ENCODE measurements at regions not wholly inside any gene's neighbourhood (a gene's known extent, or its start where the extent isn't known, plus 50 kb on each side); places are given as distances from the start of the nearest gene placed in this dataset.

- H3K4me1 ChIP-seq = no peaks in the 10 kb centered on the region; the same call in 1 of the 2 replicates
- H3K27ac ChIP-seq = no peak overlapping the region
- DNase-seq = no peak
- no peak overlapping the region for H3K4me3 ChIP-seq
- no peaks in the 10 kb centered on the region for H3K9me3 ChIP-seq (replicated peaks)
- H3K27me3 ChIP-seq = no peaks in the 10 kb centered on the region
- H3K36me3 ChIP-seq = no peaks in the 10 kb centered on the region
Measured at GRCh38 chr12:16730772-16731171, 124.8 kb upstream of the LMO3 start.

DNA sequence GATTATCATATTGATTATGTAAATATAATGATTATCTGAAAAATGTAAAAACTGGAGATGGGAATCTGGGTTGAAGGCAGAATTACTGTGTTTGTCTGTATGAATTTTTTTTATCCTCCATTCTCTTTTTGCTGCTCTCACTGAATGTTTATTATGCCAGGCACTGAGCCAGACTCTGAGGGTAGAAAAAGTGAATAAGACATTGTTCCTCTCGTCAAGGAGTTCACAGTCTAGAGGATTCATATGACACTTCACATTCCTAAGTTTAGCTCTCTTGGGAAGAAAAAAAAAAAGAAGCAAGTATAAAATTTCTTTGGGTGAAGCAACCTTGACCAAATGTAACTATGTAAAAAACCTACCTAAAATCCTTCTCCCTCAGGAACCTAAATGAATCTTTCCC is 120.9 kb upstream of the LMO3 start:
- no peak overlapping the region for H3K27ac ChIP-seq
- no peaks in the 10 kb centered on the region for H3K9me3 ChIP-seq (replicated peaks)
- DNase-seq = peak; percentile 41 to 76
- H3K4me1 ChIP-seq = no peaks in the 10 kb centered on the region; the same call in 1 of the 2 replicates
- no peaks in the 10 kb centered on the region for H3K27me3 ChIP-seq
- no peak overlapping the region for H3K4me3 ChIP-seq
- no peaks in the 10 kb centered on the region for H3K36me3 ChIP-seq

DNA sequence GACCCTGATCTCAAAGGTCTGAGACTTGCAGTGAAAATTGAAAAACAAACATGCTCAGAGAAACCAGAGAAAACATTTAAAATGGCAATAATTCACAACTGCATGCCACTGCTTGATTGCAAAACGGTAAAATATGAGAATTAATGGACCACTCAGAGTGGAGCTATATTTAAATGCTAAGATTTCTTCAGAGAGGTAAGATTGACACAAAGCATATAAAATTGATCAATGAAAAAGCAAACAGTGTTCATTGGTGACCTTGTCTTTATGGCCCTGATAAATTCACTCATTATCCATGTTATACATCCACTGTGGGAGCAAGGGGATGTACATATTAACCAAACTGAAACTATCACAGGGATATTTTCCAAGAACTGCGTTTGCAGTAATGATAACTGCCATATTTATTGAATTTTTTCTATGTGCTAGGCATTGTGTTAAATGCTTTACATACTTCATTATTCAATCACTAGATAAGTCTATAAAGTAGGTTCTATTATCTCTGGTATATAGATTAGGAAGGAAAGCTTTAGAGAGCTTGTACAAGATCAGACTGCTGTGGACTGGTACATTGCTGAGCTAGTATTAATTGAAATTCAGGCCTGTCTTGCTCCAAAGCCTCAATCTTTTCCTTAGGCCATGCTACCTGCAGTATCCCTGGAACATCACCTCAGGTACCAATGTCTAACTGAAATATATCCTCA is 113.9 kb upstream of the LMO3 start:
- Histone ChIP-seq H3K4me3 (no peak overlapping the region), H3K36me3 (no peaks in the 10 kb centered on the region), H3K27ac (no peak overlapping the region), H3K27me3 (no peaks in the 10 kb centered on the region), H3K9me3 (replicated peaks) (no peaks in the 10 kb centered on the region), H3K4me1 (no peaks in the 10 kb centered on the region)
- no peak for DNase-seq

DNA sequence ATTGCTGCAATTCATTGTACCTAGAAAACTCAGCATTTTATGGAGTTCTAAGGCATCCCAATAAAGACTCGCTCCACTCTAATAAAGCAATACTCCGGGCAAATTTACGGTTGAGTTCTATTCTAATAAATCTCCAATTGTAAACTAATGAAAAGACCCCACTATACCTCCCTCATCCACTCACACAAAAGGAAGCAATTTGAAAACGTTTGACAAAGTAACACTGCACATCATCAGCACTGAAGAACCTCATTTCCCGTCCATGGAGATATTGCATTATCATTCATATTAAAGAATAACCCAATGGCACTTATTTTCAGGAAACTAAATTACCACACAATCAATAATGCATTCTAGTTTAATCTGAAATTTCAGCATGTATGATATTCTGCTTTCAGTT is 111.0 kb upstream of the LMO3 start:
- DNase-seq = no peak
- Histone ChIP-seq H3K27me3 (no peaks in the 10 kb centered on the region), H3K27ac (no peak overlapping the region), H3K9me3 (replicated peaks) (no peaks in the 10 kb centered on the region), H3K36me3 (no peaks in the 10 kb centered on the region), H3K4me1 (no peaks in the 10 kb centered on the region), H3K4me3 (no peak overlapping the region)

- no peak for DNase-seq
- no peak overlapping the region for H3K4me3 ChIP-seq
- no peaks in the 10 kb centered on the region for H3K27me3 ChIP-seq
- no peaks in the 10 kb centered on the region for H3K4me1 ChIP-seq
- H3K27ac ChIP-seq = no peak overlapping the region
- H3K9me3 ChIP-seq (replicated peaks) = no peaks in the 10 kb centered on the region
- no peaks in the 10 kb centered on the region for H3K36me3 ChIP-seq
Measured at GRCh38 chr12:16692099-16692498, 86.1 kb upstream of the LMO3 start.

DNA sequence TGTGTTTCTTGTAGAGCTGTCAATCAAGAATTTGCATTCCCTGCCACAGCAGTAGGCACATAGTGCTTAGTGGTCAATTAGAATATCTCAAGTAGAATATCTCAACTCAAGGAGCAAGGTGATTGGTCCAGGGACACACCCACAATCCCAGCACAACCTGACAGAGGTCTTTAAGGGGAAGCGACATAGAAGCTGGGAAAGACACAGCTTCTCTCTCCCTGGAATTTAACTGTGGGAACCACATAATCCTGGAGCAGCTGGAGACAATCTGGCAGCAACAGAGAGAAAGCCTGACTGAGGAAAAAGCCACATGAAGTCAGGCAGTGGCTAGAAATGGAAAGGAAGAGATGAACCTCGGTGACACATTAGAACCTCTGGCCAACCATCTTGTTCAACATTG is 85.7 kb upstream of the LMO3 start:
- DNase-seq = peak; percentile 5 to 40
- H3K27me3 ChIP-seq = no peaks in the 10 kb centered on the region
- H3K36me3 ChIP-seq = no peaks in the 10 kb centered on the region
- no peaks in the 10 kb centered on the region for H3K4me1 ChIP-seq
- H3K27ac ChIP-seq = no peak overlapping the region
- H3K9me3 ChIP-seq (replicated peaks) = no peaks in the 10 kb centered on the region
- H3K4me3 ChIP-seq = no peak overlapping the region

DNA sequence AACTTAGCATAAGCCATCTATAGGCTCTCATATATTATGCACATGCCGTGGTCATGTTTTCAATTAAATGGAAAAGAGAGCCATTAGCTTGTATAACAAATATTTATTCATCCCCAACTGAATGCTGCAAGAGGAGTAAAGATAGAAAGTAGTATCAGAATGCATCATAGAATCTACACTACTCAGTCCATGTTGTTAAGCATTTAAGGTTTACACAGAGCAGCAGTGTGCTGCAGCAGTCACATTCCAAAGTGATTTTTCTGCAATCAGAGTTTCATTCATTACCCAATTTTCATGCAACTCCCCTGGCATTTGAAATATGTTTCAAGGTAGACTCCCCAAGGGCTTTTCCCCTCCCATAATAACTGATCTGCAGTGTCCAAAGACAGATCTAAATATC is 82.2 kb upstream of the LMO3 start:
- DNase-seq = no peak
- H3K27ac ChIP-seq = no peak overlapping the region
- no peak overlapping the region for H3K4me3 ChIP-seq
- no peaks in the 10 kb centered on the region for H3K36me3 ChIP-seq
- H3K4me1 ChIP-seq = no peaks in the 10 kb centered on the region
- H3K27me3 ChIP-seq = no peaks in the 10 kb centered on the region
- H3K9me3 ChIP-seq (replicated peaks) = no peaks in the 10 kb centered on the region

GRCh38 chr12:16685107-16685506 is 79.1 kb upstream of the LMO3 start:
- Histone ChIP-seq H3K4me1 (no peaks in the 10 kb centered on the region), H3K36me3 (no peaks in the 10 kb centered on the region), H3K27ac (no peak overlapping the region), H3K4me3 (no peak overlapping the region), H3K9me3 (replicated peaks) (no peaks in the 10 kb centered on the region), H3K27me3 (no peaks in the 10 kb centered on the region)
- DNase-seq = no peak

DNA sequence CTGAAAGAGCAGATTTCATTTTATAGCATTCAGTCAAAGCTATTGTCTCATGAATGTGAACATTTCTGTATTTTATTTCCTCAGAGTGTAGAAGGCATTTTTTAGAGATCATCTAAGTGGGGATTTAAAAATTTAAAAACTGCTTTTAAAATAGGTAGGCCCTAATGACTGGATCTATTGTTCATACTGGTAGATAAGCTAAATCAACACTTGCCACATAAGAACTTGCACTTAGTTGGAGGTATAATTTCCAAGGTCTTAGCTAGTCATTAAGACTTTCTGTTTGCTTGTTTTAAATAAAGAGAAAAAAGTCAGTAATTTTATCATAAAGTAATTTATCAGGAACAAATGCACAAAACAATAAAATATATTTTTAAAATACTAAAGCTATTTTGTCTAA is 75.2 kb upstream of the LMO3 start:
- no peak for DNase-seq
- Histone ChIP-seq H3K4me3 (no peak overlapping the region), H3K9me3 (replicated peaks) (no peaks in the 10 kb centered on the region), H3K27me3 (no peaks in the 10 kb centered on the region), H3K36me3 (no peaks in the 10 kb centered on the region), H3K4me1 (no peaks in the 10 kb centered on the region), H3K27ac (no peak overlapping the region)

DNA sequence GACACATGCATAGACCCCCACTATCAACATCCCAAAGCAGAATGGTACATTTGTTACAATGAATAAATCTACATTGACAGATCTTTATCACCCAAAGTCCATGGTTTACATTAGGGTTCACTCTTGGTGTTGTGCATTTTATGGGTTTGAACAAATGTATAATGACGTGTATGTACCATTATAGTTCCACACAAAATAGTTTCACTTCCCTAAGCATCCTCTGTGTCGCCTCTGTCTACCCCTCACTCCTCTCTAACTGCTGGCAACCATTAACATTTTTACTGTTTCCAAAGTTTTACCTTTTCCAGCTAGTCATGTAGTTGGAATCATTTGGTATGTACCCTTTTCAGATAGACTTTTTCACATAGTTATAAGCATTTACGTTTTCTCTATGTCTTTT is 69.5 kb upstream of the LMO3 start:
- no peaks in the 10 kb centered on the region for H3K9me3 ChIP-seq (replicated peaks)
- H3K36me3 ChIP-seq = no peaks in the 10 kb centered on the region
- no peak overlapping the region for H3K4me3 ChIP-seq
- no peaks in the 10 kb centered on the region for H3K4me1 ChIP-seq
- H3K27me3 ChIP-seq = no peaks in the 10 kb centered on the region
- DNase-seq = no peak
- no peak overlapping the region for H3K27ac ChIP-seq

DNA sequence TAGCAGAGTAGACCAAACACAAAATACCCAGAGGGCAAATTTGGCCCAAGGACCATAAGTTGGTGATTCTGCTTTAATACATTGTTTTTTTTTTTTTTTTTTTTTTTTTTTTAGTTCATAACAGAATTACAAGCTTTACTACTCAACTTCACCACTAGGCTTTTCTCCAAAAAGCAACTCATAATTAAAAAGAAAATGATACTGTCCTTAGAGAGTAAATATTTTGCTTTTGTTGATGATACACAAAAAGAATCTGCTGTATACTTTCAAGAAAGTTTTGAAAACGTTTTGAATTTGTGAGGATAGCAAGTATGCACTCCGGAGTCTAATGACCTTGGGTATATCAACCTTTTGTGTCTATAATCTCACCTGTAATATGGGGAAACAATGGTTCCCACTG is 68.9 kb upstream of the LMO3 start:
- no peak for DNase-seq
- Histone ChIP-seq H3K4me1 (no peaks in the 10 kb centered on the region), H3K9me3 (replicated peaks) (no peaks in the 10 kb centered on the region), H3K27me3 (no peaks in the 10 kb centered on the region), H3K27ac (no peak overlapping the region), H3K4me3 (no peak overlapping the region), H3K36me3 (no peaks in the 10 kb centered on the region)

DNA sequence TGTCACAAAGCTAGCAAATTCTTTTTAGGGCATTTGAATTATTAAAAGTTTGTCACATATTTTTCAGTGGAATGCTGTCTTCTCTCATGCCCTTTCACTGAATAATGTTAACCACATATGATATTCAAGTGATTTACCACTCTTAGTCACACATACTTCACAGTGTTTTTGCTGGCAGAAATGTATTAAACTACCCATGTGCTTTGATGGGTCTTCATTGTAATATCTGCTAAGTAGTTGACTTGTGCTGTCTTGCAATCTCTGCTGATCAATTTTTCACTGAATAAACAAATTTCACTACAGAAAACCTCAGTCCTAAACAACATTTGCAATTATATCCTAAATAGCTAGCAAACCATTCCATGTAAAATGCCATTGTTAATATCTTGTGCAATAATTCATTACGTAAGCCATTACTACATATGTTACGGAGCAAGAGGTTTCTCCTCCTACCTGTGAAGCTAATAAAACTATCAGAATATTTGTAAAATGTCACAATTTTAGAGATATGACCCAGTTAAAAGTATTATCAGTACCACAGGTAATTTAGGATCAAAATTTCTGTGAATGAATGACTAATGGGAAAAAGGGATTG is 64.6 kb upstream of the LMO3 start:
- Histone ChIP-seq H3K9me3 (replicated peaks) (no peaks in the 10 kb centered on the region), H3K27me3 (no peaks in the 10 kb centered on the region), H3K4me1 (no peaks in the 10 kb centered on the region), H3K27ac (no peak overlapping the region), H3K4me3 (no peak overlapping the region), H3K36me3 (no peaks in the 10 kb centered on the region)
- no peak for DNase-seq

DNA sequence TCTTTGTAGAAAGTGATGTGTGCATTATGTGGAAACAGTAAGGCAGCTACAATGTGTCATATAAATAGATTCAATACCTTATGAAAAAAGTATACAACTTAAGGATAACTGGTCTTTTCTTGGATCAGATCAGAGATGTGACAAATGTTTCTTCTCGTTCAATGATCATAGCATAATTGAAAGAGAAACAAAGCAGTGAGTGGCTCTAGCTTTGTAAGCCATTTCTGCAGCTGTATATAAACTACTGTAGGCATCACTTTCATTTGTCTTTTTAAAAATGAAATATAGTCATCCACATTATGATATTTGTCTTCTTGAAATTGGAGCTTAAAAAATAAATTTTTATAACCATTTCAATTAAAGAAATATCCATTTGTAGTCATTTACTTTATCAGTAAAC is 63.8 kb upstream of the LMO3 start:
- no peaks in the 10 kb centered on the region for H3K9me3 ChIP-seq (replicated peaks)
- DNase-seq = no peak
- no peak overlapping the region for H3K27ac ChIP-seq

GRCh38 chr12:16668198-16668597 is 62.2 kb upstream of the LMO3 start:
- Histone ChIP-seq H3K27me3 (no peaks in the 10 kb centered on the region), H3K36me3 (no peaks in the 10 kb centered on the region), H3K27ac (no peak overlapping the region), H3K4me3 (no peak overlapping the region), H3K4me1 (no peaks in the 10 kb centered on the region), H3K9me3 (replicated peaks) (no peaks in the 10 kb centered on the region)
- DNase-seq = no peak

More for the DNA sequence above, 63.8 kb upstream of the LMO3 start:
- Histone ChIP-seq H3K27me3 (no peaks in the 10 kb centered on the region), H3K4me1 (no peaks in the 10 kb centered on the region), H3K4me3 (no peak overlapping the region), H3K36me3 (no peaks in the 10 kb centered on the region)

GRCh38 chr12:16658699-16659098 is 52.7 kb upstream of the LMO3 start:
- H3K4me3 ChIP-seq = no peak overlapping the region
- no peaks in the 10 kb centered on the region for H3K9me3 ChIP-seq (replicated peaks)
- DNase-seq = no peak
- H3K4me1 ChIP-seq = no peaks in the 10 kb centered on the region
- H3K27me3 ChIP-seq = no peaks in the 10 kb centered on the region
- no peaks in the 10 kb centered on the region for H3K36me3 ChIP-seq
- H3K27ac ChIP-seq = no peak overlapping the region
